ENCODE measurements at regions not wholly inside any gene's neighbourhood (a gene's known extent, or its start where the extent isn't known, plus 50 kb on each side); places are given as distances from the start of the nearest gene placed in this dataset.

- TF ChIP-seq MYC (IDR thresholded peaks at IDR 0.05; ENCODE audit: borderline replicate concordance, low read length) (no peak), CTCF (IDR thresholded peaks at IDR 0.05) (no peak), EHF (CRISPR knock-in tag; IDR thresholded peaks at IDR 0.05) (no peak), NR3C1 (IDR thresholded peaks at IDR 0.05) (no peak), NPAS2 (CRISPR knock-in tag; IDR thresholded peaks at IDR 0.05; ENCODE audit: borderline replicate concordance) (no peak), CHD2 (IDR thresholded peaks at IDR 0.05; ENCODE audit: low read length, partially characterized antibody) (no peak), RNF2 (IDR thresholded peaks at IDR 0.05; ENCODE audit: borderline replicate concordance, low read depth) (no peak)
These were observed 526.4 kb upstream of the PRKX start for GRCh38 chrX:4239650-4240540.

Measured in A549 (cell line).